BLaER1 treated with 17β-estradiol and CSF1 and Interleukin-3, amounts not matched to agents 10 nM and 100 nM (cell line): ENCODE measurements at regions not wholly inside any gene's neighbourhood (a gene's known extent, or its start where the extent isn't known, plus 50 kb on each side); places are given as distances from the start of the nearest gene placed in this dataset.

Experiments
- H3K27ac ChIP-seq, 11 experiments: shearing (Covaris generic); formaldehyde crosslinking; 2 replicates each; pipeline ENCODE4 v1.8.1; 2022
- H3K27me3 ChIP-seq, 11 experiments: shearing (Covaris generic); formaldehyde crosslinking; 2 replicates each; pipeline ENCODE4 v1.8.1; 2022
- H3K36me3 ChIP-seq, 11 experiments: shearing (Covaris generic); formaldehyde crosslinking; 2 replicates each; pipeline ENCODE4 v1.8.1; 2022
- H3K4me1 ChIP-seq, 10 experiments: shearing (Covaris generic); formaldehyde crosslinking; 2 replicates each; pipeline ENCODE4 v1.8.1; 2022
- H3K4me2 ChIP-seq, 11 experiments: shearing (Covaris generic); formaldehyde crosslinking; 2 replicates each; pipeline ENCODE4 v1.8.1; 2022
- H3K4me3 ChIP-seq, 10 experiments: shearing (Covaris generic); formaldehyde crosslinking; 2 replicates each; pipeline ENCODE4 v1.8.1; 2022
- H3K9ac ChIP-seq, 11 experiments: shearing (Covaris generic); formaldehyde crosslinking; 2 replicates each; pipeline ENCODE4 v1.8.1; 2022
- H3K9me3 ChIP-seq, 11 experiments: shearing (Covaris generic); formaldehyde crosslinking; replicated peaks in 1 of 11; 2 replicates each; pipeline ENCODE4 v1.8.1; 2022
- H4K20me1 ChIP-seq, 11 experiments: shearing (Covaris generic); formaldehyde crosslinking; 2 replicates each; pipeline ENCODE4 v1.8.1; 2022
- Cebpa-rat ChIP-seq, 11 experiments: shearing (Covaris generic); IDR thresholded peaks; 2 replicates each; pipeline ENCODE4 v1.8.1; 2022

- Histone ChIP-seq H3K9ac (no peak overlapping the region), H3K27me3 (no peaks in the 10 kb centered on the region), H3K9me3 (no peaks in the 10 kb centered on the region), H3K4me2 (no peak overlapping the region), H4K20me1 (no peaks in the 10 kb centered on the region), H3K27ac (no peak overlapping the region), H3K36me3 (no peaks in the 10 kb centered on the region), H3K4me1 (peaks cover 5 to 43% (median 38%) of the 10 kb centered on the region in 10 experiments; a peak in 17 of 20 replicates), H3K4me3 (no peak overlapping the region)
- no peak for TF ChIP-seq Cebpa-rat (IDR thresholded peaks at IDR 0.05)
Measured at GRCh38 chr11:134739136-134739535, 327.1 kb upstream of the B3GAT1 start.

- TF ChIP-seq Cebpa-rat (IDR thresholded peaks at IDR 0.05) = no peak
- H3K4me1 ChIP-seq = peaks cover 5 to 41% (median 37%) of the 10 kb centered on the region in 10 experiments; a peak in 17 of 20 replicates
- H3K36me3 ChIP-seq = no peaks in the 10 kb centered on the region
- H3K4me3 ChIP-seq = no peak overlapping the region
- H4K20me1 ChIP-seq = no peaks in the 10 kb centered on the region
- no peak overlapping the region for H3K4me2 ChIP-seq
- H3K9ac ChIP-seq = no peak overlapping the region
- no peaks in the 10 kb centered on the region for H3K9me3 ChIP-seq
- no peaks in the 10 kb centered on the region for H3K27me3 ChIP-seq
- H3K27ac ChIP-seq = no peak overlapping the region
Measured at GRCh38 chr11:134738581-134738980, 326.5 kb upstream of the B3GAT1 start.

GRCh38 chr11:134737563-134738510 lies 325.8 kb upstream of the B3GAT1 start:
- Histone ChIP-seq H3K27me3 (no peaks in the 10 kb centered on the region), H3K27ac (no peak overlapping the region), H3K9me3 (no peaks in the 10 kb centered on the region), H3K4me2 (no peak overlapping the region), H3K4me1 (peaks cover 5 to 33% (median 29%) of the 10 kb centered on the region in 10 experiments; a peak in 17 of 20 replicates), H3K36me3 (no peaks in the 10 kb centered on the region), H4K20me1 (no peaks in the 10 kb centered on the region), H3K9ac (no peak overlapping the region), H3K4me3 (no peak overlapping the region)
- no peak for TF ChIP-seq Cebpa-rat (IDR thresholded peaks at IDR 0.05)

- no peaks in the 10 kb centered on the region for H3K9me3 ChIP-seq
- no peak overlapping the region for H3K4me2 ChIP-seq
- H3K36me3 ChIP-seq = no peaks in the 10 kb centered on the region
- no peak for TF ChIP-seq Cebpa-rat (IDR thresholded peaks at IDR 0.05)
- H3K27me3 ChIP-seq = no peaks in the 10 kb centered on the region
- no peak overlapping the region for H3K9ac ChIP-seq
- no peak overlapping the region for H3K4me3 ChIP-seq
- H3K27ac ChIP-seq = no peak overlapping the region
- H3K4me1 ChIP-seq = peaks cover 5 to 19% (median 16%) of the 10 kb centered on the region in 10 experiments; a peak in 17 of 20 replicates
- H4K20me1 ChIP-seq = peaks cover 0 to 5% (median 0%) of the 10 kb centered on the region in 11 experiments; a peak in 1 of 22 replicates
Measured at GRCh38 chr11:134736251-134736947, 324.4 kb upstream of the B3GAT1 start.

GRCh38 chr11:134734894-134735293 lies 322.9 kb upstream of the B3GAT1 start:
- Histone ChIP-seq H4K20me1 (peaks cover 0 to 7% (median 0%) of the 10 kb centered on the region in 11 experiments; a peak in 1 of 22 replicates), H3K27me3 (no peaks in the 10 kb centered on the region), H3K4me1 (peaks cover 0 to 4% (median 1%) of the 10 kb centered on the region in 10 experiments; a peak in 8 of 20 replicates), H3K9ac (no peak overlapping the region), H3K36me3 (no peaks in the 10 kb centered on the region), H3K4me2 (no peak overlapping the region), H3K4me3 (no peak overlapping the region), H3K27ac (no peak overlapping the region), H3K9me3 (no peaks in the 10 kb centered on the region)
- no peak for TF ChIP-seq Cebpa-rat (IDR thresholded peaks at IDR 0.05)

GRCh38 chr11:134734141-134734845 lies 322.3 kb upstream of the B3GAT1 start:
- Histone ChIP-seq H3K9ac (no peak overlapping the region), H3K27me3 (no peaks in the 10 kb centered on the region), H3K4me1 (no peaks in the 10 kb centered on the region), H3K27ac (no peak overlapping the region), H3K4me3 (no peak overlapping the region), H3K9me3 (no peaks in the 10 kb centered on the region), H3K4me2 (no peak overlapping the region), H3K36me3 (no peaks in the 10 kb centered on the region), H4K20me1 (peaks cover 0 to 7% (median 0%) of the 10 kb centered on the region in 11 experiments; a peak in 1 of 22 replicates)
- no peak for TF ChIP-seq Cebpa-rat (IDR thresholded peaks at IDR 0.05)

GRCh38 chr11:134733646-134734045 lies 321.6 kb upstream of the B3GAT1 start:
- H3K9me3 ChIP-seq = no peaks in the 10 kb centered on the region
- no peak overlapping the region for H3K4me2 ChIP-seq
- no peak for TF ChIP-seq Cebpa-rat (IDR thresholded peaks at IDR 0.05)
- H3K27me3 ChIP-seq = no peaks in the 10 kb centered on the region
- H3K27ac ChIP-seq = no peak overlapping the region
- no peaks in the 10 kb centered on the region for H3K4me1 ChIP-seq
- no peak overlapping the region for H3K9ac ChIP-seq
- H3K36me3 ChIP-seq = no peaks in the 10 kb centered on the region
- peaks cover 0 to 7% (median 0%) of the 10 kb centered on the region in 11 experiments; a peak in 1 of 22 replicates for H4K20me1 ChIP-seq
- no peak overlapping the region for H3K4me3 ChIP-seq

GRCh38 chr11:134731213-134731961 lies 319.3 kb upstream of the B3GAT1 start:
- no peak overlapping the region for H3K4me3 ChIP-seq
- peaks cover 0 to 7% (median 0%) of the 10 kb centered on the region in 11 experiments; a peak in 1 of 22 replicates for H4K20me1 ChIP-seq
- no peaks in the 10 kb centered on the region for H3K27me3 ChIP-seq
- no peak overlapping the region for H3K4me2 ChIP-seq
- H3K36me3 ChIP-seq = no peaks in the 10 kb centered on the region
- peaks cover 0 to 10% (median 0%) of the 10 kb centered on the region in 10 experiments; a peak in 2 of 20 replicates for H3K4me1 ChIP-seq
- no peak overlapping the region for H3K9ac ChIP-seq
- no peaks in the 10 kb centered on the region for H3K9me3 ChIP-seq
- H3K27ac ChIP-seq = no peak overlapping the region
- TF ChIP-seq Cebpa-rat (IDR thresholded peaks at IDR 0.05) = no peak
